Common myeloid progenitor, CD34-positive (primary cell): ENCODE measurements at regions not wholly inside any gene's neighbourhood (a gene's known extent, or its start where the extent isn't known, plus 50 kb on each side); places are given as distances from the start of the nearest gene placed in this dataset.

Experiments
- CTCF ChIA-PET: fragments of 350-600 bp; sonication (Branson Sonifier 250); formaldehyde crosslinking; loops from one replicate; lab custom pipeline; 2021; ENCODE audit warnings: antibody characterized with exemption; lab: Charles Lee
- POLR2A ChIA-PET: fragments of 350-600 bp; sonication (Branson Sonifier 250); formaldehyde crosslinking; loops from one replicate; lab custom pipeline; 2021; ENCODE audit warnings: antibody characterized with exemption; lab: Charles Lee
- DNase-seq, 3 donors: peaks; one replicate each; pipeline versions ENCODE4 v3.0.0 to v3.0.0-alpha.2; 2013
- H3K27ac ChIP-seq, 2 experiments: 1 replicate in 1 of 2; 2 replicates in 1 of 2; pipeline ENCODE4 v1.7.0; 2013; ENCODE audit warnings: inconsistent platforms in 2 of 2, low read length in 2 of 2, mild to moderate bottlenecking in 2 of 2, low read depth in 1 of 2, moderate library complexity in 1 of 2; ENCODE audit not compliant: severe bottlenecking in 2 of 2, insufficient read depth in 1 of 2, poor library complexity in 1 of 2
- H3K27me3 ChIP-seq, 5 experiments: replicated peaks in 2 of 5; 1 replicate in 3 of 5; 2 replicates in 2 of 5; pipeline versions ENCODE4 v1.6.1 to v1.7.0; 2013; ENCODE audit warnings: low read length in 4 of 5, mild to moderate bottlenecking in 2 of 5, moderate library complexity in 2 of 5, inconsistent platforms in 1 of 5; ENCODE audit not compliant: insufficient read depth in 5 of 5, control insufficient read depth in 4 of 5
- H3K36me3 ChIP-seq, 4 experiments: 1 replicate in 2 of 4; 2 replicates in 2 of 4; pipeline versions ENCODE4 v1.6.1 to v1.7.0; 2013; ENCODE audit warnings: low read length in 3 of 4, control low read depth in 1 of 4, mild to moderate bottlenecking in 1 of 4; ENCODE audit not compliant: control insufficient read depth in 4 of 4, insufficient read depth in 4 of 4
- H3K4me1 ChIP-seq, 4 experiments: 1 replicate in 3 of 4; 2 replicates in 1 of 4; pipeline versions ENCODE4 v1.6.1 to v1.7.1; 2013; ENCODE audit warnings: low read length in 3 of 4, mild to moderate bottlenecking in 3 of 4, control low read depth in 1 of 4, inconsistent platforms in 1 of 4, moderate library complexity in 1 of 4; ENCODE audit not compliant: control insufficient read depth in 4 of 4, insufficient read depth in 4 of 4; ENCODE audit errors: control extremely low read depth in 1 of 4
- H3K4me3 ChIP-seq, 7 experiments: 1 replicate in 4 of 7; 2 replicates in 3 of 7; pipeline versions ENCODE4 v1.5.1 to v1.7.0; 2013; ENCODE audit warnings: mild to moderate bottlenecking in 7 of 7, low read length in 6 of 7, moderate library complexity in 6 of 7, inconsistent platforms in 2 of 7, low read depth in 2 of 7, control low read depth in 1 of 7; ENCODE audit not compliant: insufficient read depth in 4 of 7, control insufficient read depth in 1 of 7; ENCODE audit errors: extremely low read depth in 1 of 7
- H3K9me3 ChIP-seq, 5 experiments: 1 replicate in 4 of 5; 2 replicates in 1 of 5; pipeline versions ENCODE4 v1.6.1 to v1.7.1; 2013; ENCODE audit warnings: low read length in 4 of 5, mild to moderate bottlenecking in 2 of 5, inconsistent platforms in 1 of 5, low read depth in 1 of 5, moderate library complexity in 1 of 5; ENCODE audit not compliant: control insufficient read depth in 4 of 5, insufficient read depth in 2 of 5; ENCODE audit errors: control extremely low read depth in 1 of 5
- WGBS: methylation state at CpG from one replicate; pipeline ENCODE4 v1.1.5; 2013; ENCODE audit not compliant: insufficient coverage; 5-methylcytosine and 5-hydroxymethylcytosine counted together

GRCh38 chr18:78830826-78831225 is 148.8 kb upstream of the SALL3 start:
- CTCF ChIA-PET, result no interaction called here
- no peak overlapping the region for H3K27ac ChIP-seq

GRCh38 chr18:78831603-78832002 is 148.0 kb upstream of the SALL3 start:
- CTCF ChIA-PET, result no interaction called here
- H3K36me3 ChIP-seq, result no peaks in the 10 kb centered on the region
- H3K27me3 ChIP-seq, result peaks cover 0 to 31% (median 4%) of the 10 kb centered on the region in 5 experiments
- no peaks in the 10 kb centered on the region for H3K9me3 ChIP-seq
- POLR2A ChIA-PET, result no interaction called here
- WGBS, result 65% methylated on average over 3 of the region's 3 CpGs
- H3K27ac ChIP-seq, result no peak overlapping the region
- H3K4me1 ChIP-seq, result no peaks in the 10 kb centered on the region
- no peak overlapping the region for H3K4me3 ChIP-seq
- DNase-seq, result no peak

More at GRCh38 chr18:78830826-78831225, 148.8 kb upstream of the SALL3 start:
- no peaks in the 10 kb centered on the region for H3K4me1 ChIP-seq
- H3K27me3 ChIP-seq, result peaks cover 0 to 32% (median 4%) of the 10 kb centered on the region in 5 experiments
- no peak overlapping the region for H3K4me3 ChIP-seq
- DNase-seq, result no peak
- POLR2A ChIA-PET, result no interaction called here
- H3K36me3 ChIP-seq, result no peaks in the 10 kb centered on the region
- no peaks in the 10 kb centered on the region for H3K9me3 ChIP-seq
- 88% methylated on average over 3 of the region's 11 CpGs for WGBS

GRCh38 chr18:78833833-78834232 is 145.8 kb upstream of the SALL3 start:
- peaks cover 0 to 2% (median 0%) of the 10 kb centered on the region in 5 experiments for H3K9me3 ChIP-seq
- peaks cover 0 to 18% (median 4%) of the 10 kb centered on the region in 5 experiments for H3K27me3 ChIP-seq
- no peak overlapping the region for H3K4me3 ChIP-seq
- H3K36me3 ChIP-seq, result no peaks in the 10 kb centered on the region
- no peak overlapping the region for H3K27ac ChIP-seq
- no peaks in the 10 kb centered on the region for H3K4me1 ChIP-seq
- ChIA-PET POLR2A (no interaction called here), CTCF (no interaction called here)
- 87% methylated on average over 11 of the region's 11 CpGs for WGBS
- DNase-seq, result no peak

GRCh38 chr18:78836838-78837237 is 142.8 kb upstream of the SALL3 start:
- H3K36me3 ChIP-seq, result no peaks in the 10 kb centered on the region
- CTCF ChIA-PET, result interaction anchor here (1.3 kb wide), 1 partner anchor 39 kb away, joined by 3 read pairs; no protein-coding TSS in a partner anchor
- peaks cover 0 to 4% (median 3%) of the 10 kb centered on the region in 5 experiments for H3K27me3 ChIP-seq
- H3K4me3 ChIP-seq, result no peak overlapping the region
- no peaks in the 10 kb centered on the region for H3K4me1 ChIP-seq
- POLR2A ChIA-PET, result no interaction called here
- DNase-seq, result no peak
- WGBS, result 94% methylated on average over 4 of the region's 6 CpGs
- peaks cover 0 to 2% (median 0%) of the 10 kb centered on the region in 5 experiments for H3K9me3 ChIP-seq
- H3K27ac ChIP-seq, result no peak overlapping the region

GRCh38 chr18:78837754-78838153 is 141.9 kb upstream of the SALL3 start:
- 96% methylated on average over 9 of the region's 14 CpGs for WGBS
- peaks cover 0 to 2% (median 0%) of the 10 kb centered on the region in 5 experiments for H3K9me3 ChIP-seq
- no peaks in the 10 kb centered on the region for H3K36me3 ChIP-seq
- H3K27me3 ChIP-seq, result peaks cover 0 to 4% (median 2%) of the 10 kb centered on the region in 5 experiments
- no peak overlapping the region for H3K27ac ChIP-seq
- POLR2A ChIA-PET, result no interaction called here
- no peak for DNase-seq
- H3K4me1 ChIP-seq, result no peaks in the 10 kb centered on the region
- CTCF ChIA-PET, result no interaction called here
- H3K4me3 ChIP-seq, result no peak overlapping the region

GRCh38 chr18:78838183-78838582 is 141.4 kb upstream of the SALL3 start:
- Histone ChIP-seq H3K4me3 (no peak overlapping the region), H3K4me1 (no peaks in the 10 kb centered on the region), H3K36me3 (no peaks in the 10 kb centered on the region), H3K9me3 (peaks cover 0 to 2% (median 0%) of the 10 kb centered on the region in 5 experiments), H3K27me3 (peaks cover 0 to 4% (median 0%) of the 10 kb centered on the region in 5 experiments), H3K27ac (no peak overlapping the region)
- DNase-seq, result no peak
- ChIA-PET CTCF (no interaction called here), POLR2A (no interaction called here)
- WGBS, result 92% methylated on average over 7 of the region's 7 CpGs

- H3K9me3 ChIP-seq, result peaks cover 0 to 18% (median 4%) of the 10 kb centered on the region in 5 experiments
Measured at GRCh38 chr18:78849046-78849445, 130.6 kb upstream of the SALL3 start.

More at GRCh38 chr18:78849046-78849445, 130.6 kb upstream of the SALL3 start:
- ChIA-PET POLR2A (no interaction called here), CTCF (no interaction called here)
- H3K4me3 ChIP-seq, result no peak overlapping the region
- no peaks in the 10 kb centered on the region for H3K4me1 ChIP-seq
- 90% methylated on average over 2 of the region's 5 CpGs for WGBS
- H3K36me3 ChIP-seq, result no peaks in the 10 kb centered on the region
- no peak for DNase-seq
- no peaks in the 10 kb centered on the region for H3K27me3 ChIP-seq
- no peak overlapping the region for H3K27ac ChIP-seq
